ENCODE measurements at regions not wholly inside any gene's neighbourhood (a gene's known extent, or its start where the extent isn't known, plus 50 kb on each side); places are given as distances from the start of the nearest gene placed in this dataset.
A peak's percentile ranks its signal among the peaks of the same experiment; 100 is the strongest.
"Not testable (repeated sequence)": the region's sequence is repeated elsewhere in the genome, so short reads cannot be mapped to it uniquely, and the experiment has no call there.

DNA sequence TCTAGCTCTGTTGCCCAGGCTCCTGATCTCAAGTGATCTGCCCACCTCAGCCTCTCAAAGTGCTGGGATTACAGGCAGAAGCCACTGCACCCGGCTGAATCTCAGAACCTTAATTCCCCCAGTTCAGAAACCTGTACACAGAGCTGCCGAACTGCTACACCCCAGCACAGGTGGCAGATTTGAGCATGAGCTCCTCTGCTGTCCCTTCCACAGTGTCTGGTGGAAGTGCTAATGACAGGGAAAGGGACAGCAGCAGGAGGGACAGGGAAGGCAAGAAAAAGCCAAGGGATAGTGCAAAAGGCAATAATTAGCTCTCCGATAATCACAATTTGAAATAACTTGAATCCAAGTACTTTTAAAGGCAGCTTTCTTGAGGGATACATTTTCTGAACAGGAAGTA lies 211.4 kb upstream of the ZNF521 start:
- no peak for DNase-seq (ENCODE audit: low read depth, low spot score)
- in situ Hi-C loops (cut with HindIII; ENCODE audit: low pct_unique_long_range_greater_than_20kb, low sequenced_read_pairs), result no loop called here

DNA sequence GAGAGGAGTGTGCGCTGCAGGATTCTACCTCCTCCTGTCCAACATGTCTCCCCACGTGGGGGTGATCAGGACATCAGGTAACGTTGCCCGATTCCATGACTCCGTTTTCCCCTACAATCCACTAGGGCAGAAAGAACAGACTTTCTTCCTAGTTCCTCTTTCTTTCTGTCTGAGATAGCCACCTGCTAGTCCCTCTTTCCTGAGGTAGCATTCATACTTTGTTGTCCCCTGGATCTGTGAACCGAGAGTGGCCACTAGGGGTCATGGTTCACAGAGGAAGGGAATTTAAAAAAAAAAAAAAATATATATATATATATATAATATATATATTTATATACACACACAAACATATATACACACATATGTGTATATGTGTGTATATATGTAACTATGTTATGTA lies 210.0 kb upstream of the ZNF521 start:
- in situ Hi-C loops (cut with HindIII; ENCODE audit: low pct_unique_long_range_greater_than_20kb, low sequenced_read_pairs), result no loop called here
- peak; percentile 40 for DNase-seq (ENCODE audit: low read depth, low spot score)

DNA sequence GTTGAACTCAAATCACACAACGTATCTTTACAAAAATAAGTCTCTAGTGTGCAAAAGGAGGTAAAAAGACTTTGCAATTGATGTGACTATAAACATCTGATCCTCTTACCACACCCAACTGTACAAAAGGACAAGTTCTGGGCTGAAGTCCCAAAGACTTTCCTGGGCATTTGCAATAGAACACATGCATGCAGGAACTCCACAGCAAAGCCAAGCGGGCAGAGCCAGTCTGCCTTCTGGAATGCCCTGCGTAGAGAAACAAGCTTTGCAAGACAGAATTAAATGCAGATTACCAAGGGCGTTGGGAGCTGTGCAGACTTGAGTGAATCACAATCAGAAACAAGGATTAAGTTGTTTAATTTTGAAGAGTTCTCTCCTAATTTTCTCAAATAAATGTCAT lies 208.4 kb upstream of the ZNF521 start:
- in situ Hi-C loops (cut with HindIII; ENCODE audit: low pct_unique_long_range_greater_than_20kb, low sequenced_read_pairs), result no loop called here
- DNase-seq (ENCODE audit: low read depth, low spot score), result no peak

DNA sequence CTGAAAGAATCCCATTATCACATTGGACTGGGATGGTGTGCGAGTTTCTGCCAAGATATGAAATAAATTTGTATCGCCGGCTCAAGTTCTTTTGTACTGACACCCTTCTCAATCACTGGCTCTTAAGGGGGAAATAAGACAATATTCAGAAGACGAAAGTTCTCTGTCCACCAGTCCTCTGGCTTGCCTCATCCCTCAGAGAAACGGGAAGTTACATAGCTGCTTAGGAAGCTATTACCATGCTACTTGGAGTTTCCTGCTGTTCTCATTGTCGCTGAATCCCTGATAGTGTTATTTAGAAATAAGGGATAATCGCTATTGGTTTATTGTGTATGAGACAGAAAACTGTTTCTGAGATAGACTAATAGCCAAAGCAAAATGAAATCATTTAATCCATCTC lies 205.0 kb upstream of the ZNF521 start:
- in situ Hi-C loops (cut with HindIII; ENCODE audit: low pct_unique_long_range_greater_than_20kb, low sequenced_read_pairs), result no loop called here

DNA sequence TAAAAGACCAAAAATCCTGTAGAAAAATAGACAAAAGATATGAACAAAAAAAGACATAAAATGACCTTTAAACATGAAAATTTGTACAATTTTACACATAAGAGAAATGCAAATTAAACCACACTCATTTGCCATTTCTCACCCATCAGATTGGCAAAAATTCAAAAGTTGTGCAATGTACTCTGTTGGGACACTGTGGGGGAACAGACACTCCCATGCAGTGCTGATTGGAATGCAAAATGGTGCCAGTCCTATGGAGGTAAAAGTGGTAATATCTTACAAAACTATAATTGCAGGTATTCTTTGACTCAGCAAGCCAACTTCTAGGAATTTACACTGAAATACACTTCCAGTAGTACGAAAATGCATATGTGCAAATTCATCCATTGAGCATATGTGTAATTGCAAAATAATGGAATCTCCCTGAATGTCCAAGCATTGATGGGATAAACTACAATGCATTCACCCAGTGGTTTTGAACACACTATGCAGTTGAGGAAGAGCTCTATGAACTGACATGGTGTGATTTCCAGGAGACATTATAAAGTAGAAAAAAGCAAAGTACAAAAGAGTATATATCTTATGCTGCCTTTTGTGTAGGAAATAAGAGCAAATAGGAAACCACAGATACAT lies 201.8 kb upstream of the ZNF521 start:
- in situ Hi-C loops (cut with HindIII; ENCODE audit: low pct_unique_long_range_greater_than_20kb, low sequenced_read_pairs), result no loop called here
- DNase-seq (ENCODE audit: low read depth, low spot score), result no peak

More for the DNA sequence above, 205.0 kb upstream of the ZNF521 start:
- no peak for DNase-seq (ENCODE audit: low read depth, low spot score)

DNA sequence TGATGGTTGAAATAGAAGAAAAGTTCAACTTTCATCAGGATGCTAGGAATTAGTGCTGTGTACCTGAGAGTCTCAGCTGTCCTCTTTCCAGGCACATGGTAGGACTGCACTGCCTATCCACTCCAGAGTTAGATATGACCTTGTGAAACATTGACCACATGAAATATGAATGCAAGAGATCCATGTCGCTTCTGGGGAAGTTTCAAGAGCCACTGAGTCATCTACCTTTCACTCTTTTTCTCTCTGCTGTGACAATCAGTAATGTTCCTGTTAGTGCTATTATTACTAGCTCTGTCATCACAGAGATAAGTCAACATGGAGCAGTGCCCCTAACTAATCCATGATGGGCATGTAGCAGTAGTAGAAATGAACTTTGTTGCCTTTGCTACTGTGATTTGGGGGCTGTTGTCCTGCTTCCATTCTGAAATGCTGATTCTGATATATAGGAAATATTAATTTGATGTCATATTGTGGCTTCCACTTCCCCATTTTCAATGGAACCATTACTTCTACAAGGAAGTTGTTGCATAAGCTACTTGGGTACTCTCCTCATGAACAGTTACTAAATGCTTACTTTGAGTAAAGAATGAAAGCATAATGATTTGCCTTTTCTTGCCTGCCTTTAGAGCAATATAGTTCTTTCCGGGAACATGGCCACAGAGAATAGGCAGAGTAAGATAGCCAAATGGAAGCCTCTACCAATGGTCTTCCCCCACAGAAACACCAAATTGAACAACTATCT lies 192.8 kb upstream of the ZNF521 start:
- in situ Hi-C loops (cut with HindIII; ENCODE audit: low pct_unique_long_range_greater_than_20kb, low sequenced_read_pairs), result no loop called here
- DNase-seq (ENCODE audit: low read depth, low spot score), result no peak

DNA sequence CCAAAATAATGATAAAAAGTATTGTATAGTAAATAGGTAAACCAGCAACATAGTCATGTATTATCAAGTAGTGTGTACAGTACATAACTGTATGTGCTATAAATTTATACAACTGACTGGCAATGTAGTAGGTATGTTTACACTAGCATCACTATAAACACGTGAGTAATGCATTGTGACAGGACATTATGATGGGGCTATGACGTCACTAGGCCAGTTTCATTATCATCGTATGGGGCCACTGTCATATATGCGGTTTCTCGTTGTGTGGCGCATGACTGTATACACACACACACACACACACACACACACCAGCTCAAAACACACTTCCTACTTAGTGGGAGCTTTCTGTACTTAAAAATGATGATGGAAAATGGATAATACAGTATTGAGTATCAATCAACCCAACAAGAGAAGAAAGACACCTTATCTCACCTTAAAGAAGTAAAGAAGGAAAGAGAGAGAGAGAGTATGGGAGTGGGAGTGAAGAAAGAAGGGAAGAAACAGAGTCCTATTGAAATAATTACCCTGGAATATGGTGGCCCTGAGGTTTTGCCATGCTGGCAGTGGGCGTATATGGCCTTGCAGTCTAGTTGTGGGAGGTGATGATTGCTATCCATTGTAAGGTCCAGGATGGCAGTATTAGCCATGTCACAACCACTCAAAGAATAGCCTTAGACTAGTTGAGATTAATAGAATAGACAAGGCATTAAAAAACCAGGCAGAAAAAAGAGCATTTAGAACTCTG lies 186.4 kb upstream of the ZNF521 start:
- in situ Hi-C loops (cut with HindIII; ENCODE audit: low pct_unique_long_range_greater_than_20kb, low sequenced_read_pairs), result no loop called here
- DNase-seq (ENCODE audit: low read depth, low spot score), result no peak

DNA sequence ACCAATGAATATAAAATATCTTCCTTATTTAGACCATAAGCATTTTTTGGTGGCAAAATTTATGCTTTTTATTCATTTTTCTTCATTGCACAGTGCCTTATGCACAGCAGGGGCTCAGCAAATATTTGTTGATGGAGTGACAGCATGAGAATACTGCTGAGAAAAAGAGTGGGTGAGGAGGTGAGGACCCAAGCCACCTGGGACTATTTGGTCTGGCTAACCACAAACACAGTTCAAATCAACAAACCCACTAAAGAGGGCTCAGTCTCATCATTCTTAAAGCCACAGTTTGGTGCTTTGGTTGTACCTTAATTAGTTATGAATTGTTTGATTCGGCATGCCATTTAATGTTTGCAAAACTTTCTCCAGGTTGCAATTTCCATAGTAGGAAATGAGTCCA lies 183.5 kb upstream of the ZNF521 start:
- no peak for DNase-seq (ENCODE audit: low read depth, low spot score)
- in situ Hi-C loops (cut with HindIII; ENCODE audit: low pct_unique_long_range_greater_than_20kb, low sequenced_read_pairs), result no loop called here

DNA sequence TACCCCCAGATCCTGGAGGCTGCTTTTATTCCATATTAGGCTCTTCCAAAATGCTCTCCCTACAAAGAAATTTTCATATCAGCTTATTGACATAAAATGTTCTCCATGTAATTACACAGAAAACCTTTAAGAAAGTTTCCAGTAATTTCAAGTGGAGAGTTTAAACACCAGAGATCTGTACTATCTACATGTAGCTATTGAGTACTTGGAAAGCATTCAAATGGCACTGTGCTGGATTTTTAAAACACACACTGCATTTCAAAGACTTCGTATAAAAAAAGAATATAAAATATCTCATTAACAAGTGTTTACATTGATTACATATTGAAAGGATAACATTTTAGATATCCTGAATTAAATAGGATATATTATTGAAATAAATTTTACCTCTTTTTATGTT lies 182.4 kb upstream of the ZNF521 start:
- no peak for DNase-seq (ENCODE audit: low read depth, low spot score)
- in situ Hi-C loops (cut with HindIII; ENCODE audit: low pct_unique_long_range_greater_than_20kb, low sequenced_read_pairs), result no loop called here

DNA sequence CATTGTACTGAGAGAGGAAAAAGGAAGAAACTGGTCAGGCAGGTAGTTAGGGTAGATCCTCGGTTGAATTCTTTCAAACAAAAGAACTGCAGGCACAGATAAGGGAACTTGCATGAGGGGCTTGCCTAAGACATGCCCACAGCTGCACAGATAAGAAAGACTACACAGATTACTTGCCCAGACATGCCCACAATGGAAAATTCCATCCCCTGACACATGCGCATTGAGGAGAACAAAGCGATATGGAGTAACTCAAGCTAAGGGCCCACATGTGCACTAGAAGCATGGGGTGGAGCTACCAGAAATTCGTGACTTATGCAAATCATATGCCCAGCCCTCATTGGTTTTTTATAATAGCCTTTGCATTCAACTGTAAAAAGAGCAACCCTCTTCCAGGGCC lies 181.3 kb upstream of the ZNF521 start:
- DNase-seq (ENCODE audit: low read depth, low spot score), result no peak
- in situ Hi-C loops (cut with HindIII; ENCODE audit: low pct_unique_long_range_greater_than_20kb, low sequenced_read_pairs), result no loop called here

DNA sequence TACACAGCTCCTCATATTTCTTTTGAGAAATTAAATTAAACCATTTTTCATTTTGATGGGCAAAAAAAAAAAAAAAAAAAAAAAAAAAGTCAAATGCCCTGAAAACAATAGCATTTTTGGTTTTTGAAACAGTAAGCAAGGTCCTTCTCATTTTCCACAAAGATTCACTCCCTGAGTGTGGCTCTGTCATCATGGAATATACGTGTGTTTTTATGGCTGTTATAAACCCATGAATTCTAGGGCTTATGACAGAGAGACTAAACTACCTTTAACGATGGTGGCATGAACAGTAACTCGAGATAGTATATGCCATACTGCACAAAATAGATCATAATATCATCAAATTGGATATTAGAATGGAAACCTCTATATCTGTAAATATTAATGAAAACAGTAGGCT lies 179.2 kb upstream of the ZNF521 start:
- no peak for DNase-seq (ENCODE audit: low read depth, low spot score)
- in situ Hi-C loops (cut with HindIII; ENCODE audit: low pct_unique_long_range_greater_than_20kb, low sequenced_read_pairs), result no loop called here

DNA sequence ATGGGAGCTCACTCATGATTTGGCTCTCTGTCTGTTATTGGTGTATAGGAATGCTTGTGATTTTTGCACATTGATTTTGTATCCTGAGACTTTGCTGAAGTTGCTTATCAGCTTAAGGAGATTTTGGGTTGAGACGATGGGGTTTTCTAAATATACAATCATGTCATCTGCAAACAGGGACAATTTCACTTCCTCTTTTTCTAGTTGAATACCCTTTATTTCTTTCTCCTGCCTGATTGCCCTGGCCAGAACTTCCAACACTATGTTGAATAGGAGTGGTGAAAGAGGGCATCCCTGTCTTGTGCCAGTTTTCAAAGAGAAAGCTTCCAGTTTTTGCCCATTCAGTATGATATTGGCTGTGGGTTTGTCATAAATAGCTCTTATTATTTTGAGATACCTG lies 173.8 kb upstream of the ZNF521 start:
- in situ Hi-C loops (cut with HindIII; ENCODE audit: low pct_unique_long_range_greater_than_20kb, low sequenced_read_pairs); DNase-seq (ENCODE audit: low read depth, low spot score): not testable (repeated sequence)

DNA sequence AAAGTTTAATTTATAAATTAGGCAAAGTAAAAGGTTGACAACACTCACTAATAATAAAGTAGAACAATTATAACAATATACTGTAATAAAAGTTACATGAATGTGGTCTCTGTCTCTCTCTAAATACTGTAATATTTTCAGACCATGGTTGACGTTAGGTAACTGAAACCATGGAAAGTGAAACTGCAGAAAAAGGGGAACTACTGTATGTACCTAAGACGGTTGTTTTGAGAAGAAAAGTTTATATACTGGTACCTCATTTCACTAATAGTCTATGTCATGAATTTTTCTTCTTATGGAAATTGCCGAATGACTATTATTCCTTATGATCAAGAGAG lies 166.7 kb upstream of the ZNF521 start:
- in situ Hi-C loops (cut with HindIII; ENCODE audit: low pct_unique_long_range_greater_than_20kb, low sequenced_read_pairs), result no loop called here
- no peak for DNase-seq (ENCODE audit: low read depth, low spot score)

DNA sequence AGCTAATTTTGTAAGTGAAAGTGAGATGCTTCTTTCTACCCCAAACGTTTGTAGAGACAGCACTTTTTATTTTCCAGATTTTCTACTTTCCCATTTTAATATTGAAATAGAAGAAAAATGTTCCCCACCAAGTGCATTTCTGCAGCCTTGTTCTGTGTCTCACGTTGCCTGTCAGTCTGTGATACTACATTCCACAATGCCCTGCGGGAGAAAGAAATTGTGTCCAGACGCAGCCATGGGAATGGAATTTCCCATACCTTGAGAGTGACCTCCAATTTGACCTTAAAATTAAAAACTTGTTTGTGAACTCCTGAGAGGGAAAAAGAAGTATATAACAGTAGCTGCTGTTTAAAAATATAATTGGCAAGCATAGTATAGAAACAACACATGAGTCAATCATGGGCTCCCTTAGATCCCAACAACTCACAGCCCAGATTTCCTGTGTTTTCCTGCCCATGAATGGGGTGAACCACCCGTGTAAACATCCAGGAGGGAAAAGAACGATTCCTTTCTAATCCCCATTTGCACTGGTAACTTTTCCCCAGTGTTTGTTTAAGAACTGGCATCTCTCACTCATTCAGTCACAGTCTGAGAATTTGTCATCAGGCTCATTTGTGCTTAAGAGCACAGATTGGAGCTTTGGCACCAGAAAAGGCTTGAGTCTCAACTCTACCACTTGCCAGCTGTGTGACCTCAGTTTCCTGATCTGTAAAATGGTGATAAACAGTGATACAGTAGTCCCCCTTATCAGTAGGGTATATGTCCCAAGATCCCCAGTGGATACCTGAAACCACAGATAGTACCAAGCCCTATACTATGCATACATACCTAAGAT lies 166.1 kb upstream of the ZNF521 start:
- in situ Hi-C loops (cut with HindIII; ENCODE audit: low pct_unique_long_range_greater_than_20kb, low sequenced_read_pairs), result no loop called here
- DNase-seq (ENCODE audit: low read depth, low spot score), result no peak

DNA sequence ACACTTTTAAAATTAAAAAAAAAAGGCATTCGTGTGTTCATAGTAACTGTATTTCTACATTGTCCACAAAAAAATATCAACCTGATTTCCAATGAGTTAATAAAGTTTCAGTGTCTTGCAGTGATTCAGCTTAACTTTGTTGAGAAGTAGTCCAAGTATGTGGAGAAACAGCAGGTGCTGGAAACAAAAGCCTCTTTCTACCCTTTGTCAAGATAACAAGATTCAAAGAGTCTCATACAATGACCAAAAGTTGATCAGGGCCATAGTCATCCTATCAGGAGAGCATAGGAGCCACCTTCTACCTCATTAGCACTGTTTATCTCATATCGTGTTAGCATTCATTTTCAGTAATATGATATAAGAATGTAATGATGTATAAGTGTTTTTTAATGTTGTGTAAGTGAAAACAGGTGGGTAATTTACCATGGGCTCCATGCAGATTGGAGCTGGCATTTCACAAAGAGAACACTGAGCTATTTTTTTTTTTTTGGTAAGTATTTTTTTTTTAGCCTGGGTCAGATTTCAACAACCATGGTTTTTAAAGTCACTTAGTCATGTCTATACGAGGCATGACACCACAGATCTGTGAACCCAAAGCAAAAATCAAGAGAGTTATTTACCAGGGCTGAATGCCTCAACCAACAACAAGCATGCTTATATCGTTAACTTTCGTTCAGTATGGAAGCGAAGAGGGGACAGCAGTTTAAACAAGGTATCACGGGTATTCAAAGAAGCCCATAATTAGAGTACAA lies 165.0 kb upstream of the ZNF521 start:
- in situ Hi-C loops (cut with HindIII; ENCODE audit: low pct_unique_long_range_greater_than_20kb, low sequenced_read_pairs), result no loop called here
- DNase-seq (ENCODE audit: low read depth, low spot score), result no peak

DNA sequence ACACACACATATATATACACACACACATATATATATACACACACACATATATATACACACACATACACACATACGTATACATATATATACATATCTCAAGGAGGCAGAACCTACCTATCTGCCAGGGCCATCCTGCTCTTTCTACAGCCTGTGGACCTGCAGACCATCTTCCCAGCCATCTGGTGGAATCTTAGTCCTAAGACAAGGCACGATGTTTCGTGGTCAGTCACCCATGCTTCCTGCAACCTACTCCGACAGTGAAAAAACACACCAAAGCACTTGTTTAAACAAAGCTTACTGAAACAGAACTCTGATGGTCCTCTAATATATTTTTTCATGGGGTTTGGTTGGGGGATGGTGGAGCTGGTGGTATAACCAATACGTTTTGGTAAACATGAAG lies 164.2 kb upstream of the ZNF521 start:
- DNase-seq (ENCODE audit: low read depth, low spot score), result no peak
- in situ Hi-C loops (cut with HindIII; ENCODE audit: low pct_unique_long_range_greater_than_20kb, low sequenced_read_pairs), result no loop called here

DNA sequence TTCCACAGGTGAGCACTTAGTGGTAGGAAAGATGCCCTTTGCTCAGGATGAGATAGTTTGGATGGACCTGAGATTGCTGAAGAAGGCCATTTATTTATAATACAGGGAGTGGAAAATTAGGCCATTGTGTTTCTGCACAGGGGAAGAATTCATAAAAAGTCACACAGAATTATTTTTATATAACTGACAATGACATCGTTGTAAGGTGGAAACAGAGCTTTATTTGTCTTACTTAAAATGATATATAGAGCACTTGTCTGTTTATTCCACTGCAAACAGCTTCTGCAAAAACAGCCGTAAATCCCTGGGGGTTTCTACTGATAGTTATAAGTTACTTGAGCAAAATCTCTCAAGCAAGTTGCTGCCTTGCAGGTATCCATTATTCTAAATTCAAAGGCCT lies 158.1 kb upstream of the ZNF521 start:
- peak; percentile 77 for DNase-seq (ENCODE audit: low read depth, low spot score)
- in situ Hi-C loops (cut with HindIII; ENCODE audit: low pct_unique_long_range_greater_than_20kb, low sequenced_read_pairs), result no loop called here
